Astrocyte (in vitro differentiated cells and primary cell): ENCODE measurements at regions not wholly inside any gene's neighbourhood (a gene's known extent, or its start where the extent isn't known, plus 50 kb on each side); places are given as distances from the start of the nearest gene placed in this dataset.
"Not testable (repeated sequence)": the region's sequence is repeated elsewhere in the genome, so short reads cannot be mapped to it uniquely, and the experiment has no call there.

ENCODE experiments used
- DNase-seq: peaks from one replicate; pipeline ENCODE4 v3.0.0-alpha.2; 2010; ENCODE audit warnings: low read depth
- FAIRE-seq: peaks from 2 replicates; lab custom pipeline; 2011; peaks lifted over from hg19 to GRCh38; lab: Jason Lieb, UNC
- H2AFZ ChIP-seq: 2 replicates; pipeline ENCODE4 v1.6.0; 2012; ENCODE audit warnings: low read depth, low read length, inconsistent platforms
- H3K27ac ChIP-seq: 2 replicates; pipeline ENCODE4 v1.5.1; 2011; ENCODE audit warnings: low read depth, low read length, inconsistent platforms
- H3K27me3 ChIP-seq: 2 replicates; pipeline ENCODE4 v1.6.0; 2011; ENCODE audit warnings: low read length, inconsistent platforms; ENCODE audit not compliant: insufficient read depth
- H3K36me3 ChIP-seq: 2 replicates; pipeline ENCODE4 v1.5.1; 2011; ENCODE audit warnings: low read length, inconsistent platforms; ENCODE audit not compliant: insufficient read depth
- H3K4me1 ChIP-seq: 2 replicates; pipeline ENCODE4 v1.5.1; 2011; ENCODE audit warnings: low read length, inconsistent platforms; ENCODE audit not compliant: insufficient read depth
- H3K4me2 ChIP-seq: 2 replicates; pipeline ENCODE4 v1.6.0; 2012; ENCODE audit warnings: low read length, inconsistent platforms
- H3K4me3 ChIP-seq: 2 replicates; pipeline ENCODE4 v1.5.1; 2011; ENCODE audit warnings: low read depth, mild to moderate bottlenecking, low read length, inconsistent platforms; ENCODE audit not compliant: insufficient read depth
- H3K79me2 ChIP-seq: 2 replicates; pipeline ENCODE4 v1.6.0; 2012; ENCODE audit warnings: mild to moderate bottlenecking, low read length, inconsistent platforms; ENCODE audit not compliant: insufficient read depth
- H3K9ac ChIP-seq: 2 replicates; pipeline ENCODE4 v1.6.0; 2012; ENCODE audit warnings: mild to moderate bottlenecking, low read length, inconsistent platforms
- H3K9me3 ChIP-seq: 2 replicates; pipeline ENCODE4 v1.5.1; 2012; ENCODE audit warnings: low read depth, mild to moderate bottlenecking, low read length, inconsistent platforms; ENCODE audit not compliant: insufficient read depth
- H4K20me1 ChIP-seq: 2 replicates; pipeline ENCODE4 v1.6.0; 2012; ENCODE audit warnings: low read length, inconsistent platforms; ENCODE audit not compliant: insufficient read depth
- H3K27ac Mint-ChIP-seq: one replicate; pipeline ENCODE4 v1.8.0; 2021; ENCODE audit warnings: mild to moderate bottlenecking, mixed read lengths; ENCODE audit not compliant: unreplicated experiment
- H3K27me3 Mint-ChIP-seq: one replicate; pipeline ENCODE4 v1.8.0; 2021; ENCODE audit warnings: low read depth, mixed read lengths; ENCODE audit not compliant: unreplicated experiment
- H3K36me3 Mint-ChIP-seq: one replicate; pipeline ENCODE4 v1.8.0; 2021; ENCODE audit warnings: low read depth, mixed read lengths; ENCODE audit not compliant: unreplicated experiment
- H3K4me1 Mint-ChIP-seq: one replicate; pipeline ENCODE4 v1.8.0; 2021; ENCODE audit warnings: low read depth, mixed read lengths; ENCODE audit not compliant: unreplicated experiment
- H3K4me3 Mint-ChIP-seq: one replicate; pipeline ENCODE4 v1.8.0; 2021; ENCODE audit warnings: mild to moderate bottlenecking, moderate library complexity, mixed read lengths; ENCODE audit not compliant: unreplicated experiment
- H3K9me3 Mint-ChIP-seq: one replicate; pipeline ENCODE4 v1.8.0; 2021; ENCODE audit warnings: mild to moderate bottlenecking, mixed read lengths; ENCODE audit not compliant: unreplicated experiment
- EZH2 ChIP-seq: IDR thresholded peaks from 2 replicates; pipeline ENCODE4 v1.6.1; 2012; ENCODE audit warnings: mild to moderate bottlenecking, low read length, inconsistent platforms; ENCODE audit not compliant: insufficient read depth
- TF ChIP-seq, protein P1 (sequence below): IDR thresholded peaks from 2 replicates; pipeline ENCODE4 v1.5.1; 2011; ENCODE audit warnings: low read depth, mild to moderate bottlenecking, inconsistent platforms, low read length, moderate library complexity; ENCODE audit not compliant: insufficient read depth

GRCh38 chr3:165502707-165503106 is 306.5 kb upstream of the SLITRK3 start:
- H3K9me3 Mint-ChIP-seq, result peaks cover 11% of the 10 kb centered on the region
- H3K36me3 Mint-ChIP-seq, result no peaks in the 10 kb centered on the region
- no peak overlapping the region for H2AFZ ChIP-seq
- H3K36me3 ChIP-seq, result no peaks in the 10 kb centered on the region
- H3K27ac Mint-ChIP-seq, result no peak overlapping the region
- no peak for DNase-seq
- H3K27ac ChIP-seq, result no peak overlapping the region
- H3K9me3 ChIP-seq, result no peaks in the 10 kb centered on the region
- H3K4me1 Mint-ChIP-seq, result no peaks in the 10 kb centered on the region
- H3K4me2 ChIP-seq, result no peak overlapping the region
- no peak overlapping the region for H3K4me3 ChIP-seq
- no peak for FAIRE-seq
- no peaks in the 10 kb centered on the region for H4K20me1 ChIP-seq
- H3K27me3 Mint-ChIP-seq, result no peaks in the 10 kb centered on the region
- no peak overlapping the region for H3K4me3 Mint-ChIP-seq
- H3K27me3 ChIP-seq, result no peaks in the 10 kb centered on the region
- TF ChIP-seq EZH2, result no peak
- TF ChIP-seq, protein P1, sequence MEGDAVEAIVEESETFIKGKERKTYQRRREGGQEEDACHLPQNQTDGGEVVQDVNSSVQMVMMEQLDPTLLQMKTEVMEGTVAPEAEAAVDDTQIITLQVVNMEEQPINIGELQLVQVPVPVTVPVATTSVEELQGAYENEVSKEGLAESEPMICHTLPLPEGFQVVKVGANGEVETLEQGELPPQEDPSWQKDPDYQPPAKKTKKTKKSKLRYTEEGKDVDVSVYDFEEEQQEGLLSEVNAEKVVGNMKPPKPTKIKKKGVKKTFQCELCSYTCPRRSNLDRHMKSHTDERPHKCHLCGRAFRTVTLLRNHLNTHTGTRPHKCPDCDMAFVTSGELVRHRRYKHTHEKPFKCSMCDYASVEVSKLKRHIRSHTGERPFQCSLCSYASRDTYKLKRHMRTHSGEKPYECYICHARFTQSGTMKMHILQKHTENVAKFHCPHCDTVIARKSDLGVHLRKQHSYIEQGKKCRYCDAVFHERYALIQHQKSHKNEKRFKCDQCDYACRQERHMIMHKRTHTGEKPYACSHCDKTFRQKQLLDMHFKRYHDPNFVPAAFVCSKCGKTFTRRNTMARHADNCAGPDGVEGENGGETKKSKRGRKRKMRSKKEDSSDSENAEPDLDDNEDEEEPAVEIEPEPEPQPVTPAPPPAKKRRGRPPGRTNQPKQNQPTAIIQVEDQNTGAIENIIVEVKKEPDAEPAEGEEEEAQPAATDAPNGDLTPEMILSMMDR, result no peak
- no peak overlapping the region for H3K9ac ChIP-seq
- H3K4me1 ChIP-seq, result no peaks in the 10 kb centered on the region
- H3K79me2 ChIP-seq, result no peaks in the 10 kb centered on the region

DNA sequence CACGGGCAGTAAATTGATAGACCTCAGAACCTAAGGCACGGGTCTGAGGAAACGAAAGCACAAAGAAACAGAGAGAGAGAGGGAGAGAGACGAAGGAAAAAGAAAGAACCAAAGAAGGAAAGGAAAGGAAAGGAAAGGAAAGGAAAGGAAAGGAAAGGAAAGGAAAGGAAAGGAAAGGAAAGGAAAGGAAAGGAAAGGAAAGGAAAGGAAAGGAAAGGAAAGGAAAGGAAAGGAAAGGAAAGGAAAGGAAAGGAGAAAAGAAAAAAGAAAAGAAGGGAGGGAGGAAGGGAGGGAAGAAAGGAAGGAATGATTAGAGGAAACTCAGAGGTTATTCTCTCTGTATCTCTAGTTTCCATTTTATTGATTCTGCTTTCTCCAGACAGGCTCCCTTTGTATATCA is 302.6 kb upstream of the SLITRK3 start:
- not testable (repeated sequence) for H3K27me3 Mint-ChIP-seq, H3K4me1 Mint-ChIP-seq, H3K9ac ChIP-seq, H3K36me3 Mint-ChIP-seq, H3K4me3 ChIP-seq, H3K27me3 ChIP-seq, H4K20me1 ChIP-seq, H3K4me3 Mint-ChIP-seq, FAIRE-seq, H3K27ac Mint-ChIP-seq, H3K36me3 ChIP-seq, DNase-seq, H2AFZ ChIP-seq, H3K79me2 ChIP-seq, H3K27ac ChIP-seq, H3K9me3 ChIP-seq, H3K4me1 ChIP-seq, H3K4me2 ChIP-seq, H3K9me3 Mint-ChIP-seq

DNA sequence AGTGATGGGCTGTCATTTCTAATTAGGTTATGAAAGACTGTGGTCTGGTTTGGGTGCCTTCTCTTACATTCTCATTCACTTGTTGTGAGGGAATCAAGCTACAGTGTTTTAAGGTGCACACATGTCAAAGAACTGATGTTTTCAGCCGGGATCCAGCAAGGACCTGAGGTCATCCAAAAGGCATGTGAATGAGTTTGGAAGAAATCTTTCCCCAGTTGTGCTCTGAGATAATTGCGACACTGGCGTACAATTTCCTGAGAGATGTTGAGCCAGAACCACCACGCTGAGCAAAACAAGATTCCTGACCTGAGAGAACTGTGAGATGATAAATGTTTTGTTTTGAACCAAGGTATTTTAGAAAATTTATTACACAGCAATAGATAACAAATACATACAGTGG is 295.3 kb upstream of the SLITRK3 start:
- Mint-ChIP-seq H3K27ac (no peak overlapping the region), H3K4me3 (no peak overlapping the region), H3K9me3 (no peaks in the 10 kb centered on the region), H3K4me1 (peaks cover 6% of the 10 kb centered on the region), H3K36me3 (no peaks in the 10 kb centered on the region), H3K27me3 (no peaks in the 10 kb centered on the region)
- Histone ChIP-seq H2AFZ (no peak overlapping the region), H3K9ac (no peak overlapping the region), H3K79me2 (no peaks in the 10 kb centered on the region), H3K4me2 (no peak overlapping the region), H3K27me3 (no peaks in the 10 kb centered on the region), H3K36me3 (no peaks in the 10 kb centered on the region), H3K4me3 (no peak overlapping the region), H3K27ac (no peak overlapping the region), H4K20me1 (no peaks in the 10 kb centered on the region), H3K4me1 (no peaks in the 10 kb centered on the region), H3K9me3 (no peaks in the 10 kb centered on the region)
- TF ChIP-seq, protein P1, result no peak
- no peak for TF ChIP-seq EZH2
- FAIRE-seq (no peak), DNase-seq (peak; percentile 2)
